ENCODE measurements at regions not wholly inside any gene's neighbourhood (a gene's known extent, or its start where the extent isn't known, plus 50 kb on each side); places are given as distances from the start of the nearest gene placed in this dataset.

DNA sequence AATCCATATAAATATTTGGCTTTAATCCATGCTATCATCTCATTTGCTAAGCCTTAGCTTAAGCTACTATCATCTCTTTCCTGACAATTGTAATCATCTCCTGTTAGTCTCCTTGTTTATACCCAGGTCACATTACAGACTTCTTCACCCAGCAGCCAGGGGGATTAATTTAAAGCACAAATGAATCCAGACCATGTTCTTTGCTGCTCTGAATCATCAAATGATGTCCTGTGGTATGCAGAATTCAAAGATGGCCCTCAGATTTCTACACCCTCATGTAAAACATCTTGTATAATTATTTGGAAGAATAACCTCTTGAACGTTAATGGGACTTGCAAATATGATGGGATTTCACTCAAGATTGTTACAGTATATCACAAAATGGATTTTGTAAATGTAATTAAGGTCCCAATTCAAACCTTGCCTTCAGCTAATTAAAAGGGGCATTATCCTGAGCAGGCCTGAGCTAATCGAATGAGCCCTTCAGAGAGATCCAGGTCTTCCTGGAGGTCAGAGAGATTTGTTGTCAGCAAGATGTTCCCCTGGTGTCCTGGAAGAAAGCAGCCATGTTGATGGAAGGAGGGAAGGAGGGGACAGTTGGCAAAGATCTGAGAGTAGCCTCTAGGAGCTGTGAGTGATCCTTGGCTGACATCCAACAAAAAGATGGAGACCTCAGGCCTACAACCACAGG lies 241.1 kb upstream of the MMADHC start:
- Histone ChIP-seq H2BK120ac (ENCODE audit: insufficient read depth, low read length, poor library complexity) (no peak overlapping the region), H2AFZ (ENCODE audit: insufficient read depth, low read length, poor library complexity) (no peak overlapping the region), H3K4me1 (ENCODE audit: control insufficient read depth in 1 of 2, insufficient read depth in 2 of 2, low read length in 2 of 2) (no peaks in the 10 kb centered on the region), H3K4ac (ENCODE audit: low read depth, low read length) (no peak overlapping the region), H3K23ac (ENCODE audit: low read length) (no peak overlapping the region), H3K9ac (ENCODE audit: low read length) (no peak overlapping the region), H3K14ac (ENCODE audit: low read length) (no peak overlapping the region), H3K79me1 (ENCODE audit: low read length) (no peaks in the 10 kb centered on the region), H3K4me3 (ENCODE audit: low read depth, low read length) (no peak overlapping the region), H4K12ac (ENCODE audit: low read depth, low read length) (no peak overlapping the region), H3K36me3 (ENCODE audit: control insufficient read depth in 1 of 2, insufficient read depth in 2 of 2, low read length in 2 of 2) (no peaks in the 10 kb centered on the region), H3K9me3 (ENCODE audit: insufficient read depth, low read depth, low read length) (no peaks in the 10 kb centered on the region), H2BK5ac (ENCODE audit: low read depth, low read length, poor library complexity) (no peak overlapping the region), H3K18ac (ENCODE audit: low read length) (no peak overlapping the region), H4K8ac (ENCODE audit: low read depth, low read length) (no peak overlapping the region), H2AK5ac (ENCODE audit: low read length) (no peak overlapping the region), H3K4me2 (ENCODE audit: low read length) (no peak overlapping the region), H4K91ac (ENCODE audit: low read depth, low read length) (no peak overlapping the region), H3K27me3 (ENCODE audit: insufficient read depth, low read length) (no peaks in the 10 kb centered on the region), H3K27ac (ENCODE audit: low read depth, low read length) (no peak overlapping the region), H3K79me2 (ENCODE audit: control insufficient read depth, insufficient read depth, low read length, poor library complexity) (no peaks in the 10 kb centered on the region), H2BK12ac (ENCODE audit: low read length) (no peak overlapping the region)
- WGBS (ENCODE audit: extremely low coverage, insufficient coverage, insufficient read length): no CpG with 5 or more reads among the region's 2 CpGs
- DNase-seq: no peak

DNA sequence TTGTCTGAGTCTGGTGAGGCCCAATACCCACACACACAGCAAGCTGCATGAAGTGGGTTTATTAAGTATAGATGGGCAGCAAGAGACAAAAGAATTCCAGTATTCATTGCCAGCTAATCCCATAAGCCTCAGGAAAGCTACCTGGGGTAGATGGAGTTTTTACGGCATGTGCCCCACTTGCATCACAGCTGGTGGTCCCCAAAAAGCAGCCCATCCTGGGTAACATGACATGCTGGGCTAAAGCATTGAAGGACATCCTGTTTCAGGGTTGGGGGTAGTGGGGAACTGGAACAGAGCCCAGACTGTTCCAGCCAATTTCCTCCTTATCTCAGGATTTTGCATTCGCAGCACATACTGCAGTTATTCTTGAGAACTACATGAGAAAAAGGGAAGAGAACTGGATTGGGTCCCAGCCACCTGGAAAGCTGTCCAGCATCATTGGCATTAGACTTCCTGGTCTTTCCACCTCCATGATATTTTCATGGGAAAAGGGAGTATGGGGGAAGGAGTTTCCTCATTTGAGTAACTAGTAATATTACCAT lies 240.1 kb upstream of the MMADHC start:
- no CpG with 5 or more reads among the region's 2 CpGs for WGBS (ENCODE audit: extremely low coverage, insufficient coverage, insufficient read length)
- H3K9ac ChIP-seq (ENCODE audit: low read length): no peak overlapping the region
- H2BK5ac ChIP-seq (ENCODE audit: low read depth, low read length, poor library complexity): no peak overlapping the region
- H3K79me2 ChIP-seq (ENCODE audit: control insufficient read depth, insufficient read depth, low read length, poor library complexity): no peaks in the 10 kb centered on the region
- H3K14ac ChIP-seq (ENCODE audit: low read length): no peak overlapping the region
- no peaks in the 10 kb centered on the region for H3K36me3 ChIP-seq (ENCODE audit: control insufficient read depth in 1 of 2, insufficient read depth in 2 of 2, low read length in 2 of 2)
- H3K4me3 ChIP-seq (ENCODE audit: low read depth, low read length): no peak overlapping the region
- H3K79me1 ChIP-seq (ENCODE audit: low read length): no peaks in the 10 kb centered on the region
- no peak overlapping the region for H3K23ac ChIP-seq (ENCODE audit: low read length)
- no peak overlapping the region for H4K8ac ChIP-seq (ENCODE audit: low read depth, low read length)
- H3K4ac ChIP-seq (ENCODE audit: low read depth, low read length): no peak overlapping the region
- H3K27me3 ChIP-seq (ENCODE audit: insufficient read depth, low read length): no peaks in the 10 kb centered on the region
- H2AFZ ChIP-seq (ENCODE audit: insufficient read depth, low read length, poor library complexity): no peak overlapping the region
- H3K9me3 ChIP-seq (ENCODE audit: insufficient read depth, low read depth, low read length): no peaks in the 10 kb centered on the region
- H3K27ac ChIP-seq (ENCODE audit: low read depth, low read length): no peak overlapping the region
- H2BK120ac ChIP-seq (ENCODE audit: insufficient read depth, low read length, poor library complexity): no peak overlapping the region
- H4K91ac ChIP-seq (ENCODE audit: low read depth, low read length): no peak overlapping the region
- no peak overlapping the region for H2BK12ac ChIP-seq (ENCODE audit: low read length)
- H2AK5ac ChIP-seq (ENCODE audit: low read length): no peak overlapping the region
- H3K4me1 ChIP-seq (ENCODE audit: control insufficient read depth in 1 of 2, insufficient read depth in 2 of 2, low read length in 2 of 2): no peaks in the 10 kb centered on the region
- no peak overlapping the region for H3K18ac ChIP-seq (ENCODE audit: low read length)
- H4K12ac ChIP-seq (ENCODE audit: low read depth, low read length): no peak overlapping the region
- DNase-seq: no peak
- H3K4me2 ChIP-seq (ENCODE audit: low read length): no peak overlapping the region

DNA sequence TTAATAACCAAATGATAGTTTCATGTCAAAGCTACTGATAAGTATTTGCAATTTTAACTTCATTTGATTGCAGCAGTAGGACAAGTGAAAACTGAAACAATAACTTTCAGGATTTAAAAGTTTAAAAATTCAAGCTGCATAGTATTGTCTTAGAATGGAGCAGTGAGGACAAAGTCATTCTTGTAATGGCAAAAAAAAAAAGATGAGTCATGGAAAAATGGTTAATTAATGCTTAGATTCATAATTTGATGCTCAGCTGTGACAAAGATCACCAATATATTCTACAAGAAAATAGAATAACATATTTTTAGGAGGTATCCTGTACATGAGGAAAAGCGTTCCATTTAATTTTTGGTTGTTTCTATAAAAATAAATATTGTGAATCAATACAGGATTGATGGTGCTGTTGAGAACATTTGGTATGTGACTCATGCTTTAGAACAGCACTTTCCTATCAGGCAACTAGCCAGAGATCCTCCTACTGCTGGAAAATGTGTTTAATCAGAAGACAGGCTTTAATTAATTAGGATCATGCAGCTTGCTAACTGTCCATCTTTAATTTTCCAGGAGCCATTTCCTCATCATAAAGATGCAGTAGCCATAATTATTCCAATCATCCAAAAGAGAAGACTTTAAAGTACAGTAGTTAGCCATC lies 239.0 kb upstream of the MMADHC start:
- no peak overlapping the region for H3K4me2 ChIP-seq (ENCODE audit: low read length)
- no peak overlapping the region for H3K9ac ChIP-seq (ENCODE audit: low read length)
- H3K27ac ChIP-seq (ENCODE audit: low read depth, low read length): no peak overlapping the region
- no peaks in the 10 kb centered on the region for H3K79me2 ChIP-seq (ENCODE audit: control insufficient read depth, insufficient read depth, low read length, poor library complexity)
- H3K4ac ChIP-seq (ENCODE audit: low read depth, low read length): no peak overlapping the region
- no peak overlapping the region for H3K23ac ChIP-seq (ENCODE audit: low read length)
- H2BK120ac ChIP-seq (ENCODE audit: insufficient read depth, low read length, poor library complexity): no peak overlapping the region
- no peak overlapping the region for H3K14ac ChIP-seq (ENCODE audit: low read length)
- no peak overlapping the region for H2BK12ac ChIP-seq (ENCODE audit: low read length)
- no peaks in the 10 kb centered on the region for H3K79me1 ChIP-seq (ENCODE audit: low read length)
- H4K12ac ChIP-seq (ENCODE audit: low read depth, low read length): no peak overlapping the region
- H3K18ac ChIP-seq (ENCODE audit: low read length): no peak overlapping the region
- no CpG with 5 or more reads among the region's 1 CpG for WGBS (ENCODE audit: extremely low coverage, insufficient coverage, insufficient read length)
- no peaks in the 10 kb centered on the region for H3K27me3 ChIP-seq (ENCODE audit: insufficient read depth, low read length)
- H3K9me3 ChIP-seq (ENCODE audit: insufficient read depth, low read depth, low read length): no peaks in the 10 kb centered on the region
- no peaks in the 10 kb centered on the region for H3K36me3 ChIP-seq (ENCODE audit: control insufficient read depth in 1 of 2, insufficient read depth in 2 of 2, low read length in 2 of 2)
- no peak overlapping the region for H2AK5ac ChIP-seq (ENCODE audit: low read length)
- H3K4me3 ChIP-seq (ENCODE audit: low read depth, low read length): no peak overlapping the region
- no peak overlapping the region for H4K91ac ChIP-seq (ENCODE audit: low read depth, low read length)
- H2BK5ac ChIP-seq (ENCODE audit: low read depth, low read length, poor library complexity): no peak overlapping the region
- no peak for DNase-seq
- H3K4me1 ChIP-seq (ENCODE audit: control insufficient read depth in 1 of 2, insufficient read depth in 2 of 2, low read length in 2 of 2): no peaks in the 10 kb centered on the region
- no peak overlapping the region for H4K8ac ChIP-seq (ENCODE audit: low read depth, low read length)
- no peak overlapping the region for H2AFZ ChIP-seq (ENCODE audit: insufficient read depth, low read length, poor library complexity)

DNA sequence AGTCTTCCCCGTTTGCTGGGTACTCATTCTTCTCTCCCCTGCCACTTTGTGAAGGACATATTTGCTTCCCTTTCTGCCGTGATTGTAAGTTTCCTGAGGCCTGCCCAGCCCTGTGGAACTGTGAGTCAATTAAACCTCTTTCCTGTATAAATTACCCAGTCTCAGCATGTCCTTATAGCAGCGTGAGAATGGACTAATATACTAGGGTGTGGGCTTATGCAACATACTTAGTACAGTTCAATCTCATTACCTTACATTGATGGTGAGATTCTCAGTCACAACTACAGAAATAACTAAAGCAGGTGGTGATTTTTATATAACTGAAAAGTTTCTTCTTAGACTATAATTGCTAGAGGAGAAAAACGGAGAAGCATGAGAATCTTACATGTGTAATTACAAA lies 237.9 kb upstream of the MMADHC start:
- Histone ChIP-seq H3K4me2 (ENCODE audit: low read length) (no peak overlapping the region), H3K9ac (ENCODE audit: low read length) (no peak overlapping the region), H3K27ac (ENCODE audit: low read depth, low read length) (no peak overlapping the region), H3K4me1 (ENCODE audit: control insufficient read depth in 1 of 2, insufficient read depth in 2 of 2, low read length in 2 of 2) (no peaks in the 10 kb centered on the region), H4K8ac (ENCODE audit: low read depth, low read length) (no peak overlapping the region), H2BK120ac (ENCODE audit: insufficient read depth, low read length, poor library complexity) (no peak overlapping the region), H4K91ac (ENCODE audit: low read depth, low read length) (no peak overlapping the region), H3K79me1 (ENCODE audit: low read length) (no peaks in the 10 kb centered on the region), H2BK12ac (ENCODE audit: low read length) (no peak overlapping the region), H3K9me3 (ENCODE audit: insufficient read depth, low read depth, low read length) (no peaks in the 10 kb centered on the region), H3K4ac (ENCODE audit: low read depth, low read length) (no peak overlapping the region), H2AK5ac (ENCODE audit: low read length) (no peak overlapping the region), H3K27me3 (ENCODE audit: insufficient read depth, low read length) (no peaks in the 10 kb centered on the region), H3K18ac (ENCODE audit: low read length) (no peak overlapping the region), H3K23ac (ENCODE audit: low read length) (no peak overlapping the region), H3K14ac (ENCODE audit: low read length) (no peak overlapping the region), H4K12ac (ENCODE audit: low read depth, low read length) (no peak overlapping the region), H3K36me3 (ENCODE audit: control insufficient read depth in 1 of 2, insufficient read depth in 2 of 2, low read length in 2 of 2) (no peaks in the 10 kb centered on the region), H2BK5ac (ENCODE audit: low read depth, low read length, poor library complexity) (no peak overlapping the region), H3K79me2 (ENCODE audit: control insufficient read depth, insufficient read depth, low read length, poor library complexity) (no peaks in the 10 kb centered on the region), H3K4me3 (ENCODE audit: low read depth, low read length) (no peak overlapping the region), H2AFZ (ENCODE audit: insufficient read depth, low read length, poor library complexity) (no peak overlapping the region)
- no CpG with 5 or more reads among the region's 4 CpGs for WGBS (ENCODE audit: extremely low coverage, insufficient coverage, insufficient read length)
- DNase-seq: no peak
